Chondrocyte (in vitro differentiated cells): ENCODE measurements at regions not wholly inside any gene's neighbourhood (a gene's known extent, or its start where the extent isn't known, plus 50 kb on each side); places are given as distances from the start of the nearest gene placed in this dataset.

Experiments used
- DNase-seq: peaks from one replicate; pipeline ENCODE4 v3.0.0; 2021; ENCODE audit warnings: mixed read lengths, low spot score
- H3K27ac Mint-ChIP-seq: one replicate; pipeline ENCODE4 v1.8.0; 2021; ENCODE audit warnings: mild to moderate bottlenecking, moderate library complexity, mixed read lengths; ENCODE audit not compliant: unreplicated experiment
- H3K27me3 Mint-ChIP-seq: 2 replicates; pipeline ENCODE4 v1.8.0; 2021; ENCODE audit warnings: low read depth, mixed read lengths
- H3K36me3 Mint-ChIP-seq: 2 replicates; pipeline ENCODE4 v1.8.0; 2021; ENCODE audit warnings: low read depth, mixed read lengths
- H3K4me1 Mint-ChIP-seq: 2 replicates; pipeline ENCODE4 v1.8.0; 2021; ENCODE audit warnings: low read depth, mild to moderate bottlenecking, mixed read lengths
- H3K4me3 Mint-ChIP-seq: one replicate; pipeline ENCODE4 v1.8.0; 2021; ENCODE audit warnings: mild to moderate bottlenecking, moderate library complexity, mixed read lengths; ENCODE audit not compliant: unreplicated experiment
- H3K9me3 Mint-ChIP-seq: 2 replicates; pipeline ENCODE4 v1.8.0; 2021; ENCODE audit warnings: low read depth, mixed read lengths
- CTCF ChIP-seq: fragments of 200-600 bp; sonication (generic); IDR thresholded peaks from 2 replicates; pipeline ENCODE4 v1.5.0; 2021; ENCODE audit warnings: antibody characterized with exemption, mild to moderate bottlenecking, moderate library complexity

DNA sequence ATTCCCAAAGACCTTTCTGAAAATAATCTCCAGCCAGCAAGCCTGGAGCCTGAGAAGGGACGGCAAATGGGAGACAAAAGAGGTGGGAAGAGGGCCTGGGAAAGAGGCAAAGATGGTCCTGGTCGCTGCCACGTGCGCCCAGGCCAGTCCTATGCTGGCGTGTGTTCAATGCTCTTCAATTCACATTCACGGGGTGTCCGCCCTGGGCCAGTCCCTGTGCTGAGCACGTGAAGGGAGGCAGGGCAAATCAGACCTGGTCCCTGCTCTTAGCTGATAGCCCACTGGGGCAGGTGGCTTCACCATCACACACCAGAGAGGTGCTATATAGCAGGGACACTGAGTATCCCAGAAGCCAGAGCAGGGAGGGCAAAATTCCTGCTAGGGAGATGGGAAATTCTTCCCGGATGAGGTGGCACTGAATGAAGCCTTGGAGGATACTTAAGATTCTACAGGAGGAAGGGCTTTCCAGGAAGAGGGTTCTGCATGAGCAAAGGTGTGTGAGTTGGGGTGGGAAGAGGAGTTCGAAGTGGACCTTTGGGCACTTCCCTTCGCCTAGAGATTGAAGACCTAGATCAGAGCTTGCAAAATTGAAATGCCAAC, 148.2 kb downstream of the CHST1 start:
- Mint-ChIP-seq H3K27me3 (peaks cover 20% of the 10 kb centered on the region), H3K4me1 (no peaks in the 10 kb centered on the region), H3K4me3 (no peak overlapping the region), H3K36me3 (no peaks in the 10 kb centered on the region), H3K9me3 (no peaks in the 10 kb centered on the region), H3K27ac (no peak overlapping the region)
- no peak for TF ChIP-seq CTCF
- DNase-seq: no peak

DNA sequence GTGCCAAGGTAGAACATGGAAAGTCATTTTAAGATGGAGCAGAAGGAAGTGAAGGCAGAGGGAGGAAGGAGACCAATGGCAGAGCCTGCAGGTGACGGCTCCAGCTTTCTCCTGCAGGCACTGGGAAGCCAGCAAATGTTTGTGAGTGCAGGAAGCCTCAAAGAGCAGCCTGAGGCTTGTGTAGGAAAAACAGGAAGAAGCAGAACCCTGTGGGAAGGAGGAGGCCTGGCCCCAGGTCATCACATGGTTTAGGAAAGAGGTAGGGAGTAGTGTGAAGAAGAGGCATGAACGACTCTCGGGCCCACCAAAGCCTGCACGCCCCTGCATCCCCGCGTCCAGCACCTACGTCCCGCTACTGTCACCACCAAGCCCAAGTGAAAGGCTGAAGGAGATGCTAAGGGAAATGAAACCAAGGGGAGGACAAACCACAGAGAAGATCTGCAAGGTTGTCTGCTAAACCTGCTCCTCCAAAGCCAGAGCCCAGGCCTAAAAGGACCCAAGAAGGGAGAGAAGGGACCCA, 151.5 kb downstream of the CHST1 start:
- H3K4me3 Mint-ChIP-seq: no peak overlapping the region

DNA sequence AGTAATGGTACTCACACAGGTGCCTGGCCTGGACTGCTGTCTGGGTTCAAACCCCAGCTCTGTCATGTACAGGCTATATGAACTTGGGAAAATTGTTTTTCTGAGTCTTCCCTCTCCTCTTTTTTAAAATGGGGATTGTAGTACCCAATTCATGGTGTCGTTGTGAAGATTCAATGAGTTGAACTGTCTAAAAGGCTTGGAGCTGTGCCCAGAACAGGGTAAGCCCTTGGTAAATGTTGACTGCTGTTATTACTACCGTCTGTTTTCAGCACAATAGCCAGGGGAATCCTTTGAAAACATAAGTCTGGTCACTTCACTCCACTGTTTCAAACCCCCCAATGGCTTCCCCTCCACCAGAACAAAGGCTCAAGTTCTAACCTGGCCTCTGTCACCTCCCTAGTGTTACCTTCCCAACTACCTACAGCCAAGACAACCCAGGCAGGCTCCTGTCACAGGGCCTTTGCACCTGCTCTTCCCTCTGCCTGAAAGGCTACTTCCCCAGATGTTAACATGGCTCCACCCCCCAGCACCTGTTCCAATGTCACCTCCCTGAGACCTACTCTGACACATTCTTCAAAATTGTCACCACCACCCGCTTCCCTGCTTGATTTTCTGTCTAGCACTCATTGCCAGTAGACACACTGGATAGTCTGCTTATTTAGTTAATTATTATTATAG, 152.8 kb downstream of the CHST1 start:
- no peaks in the 10 kb centered on the region for H3K36me3 Mint-ChIP-seq
- peaks cover 38% of the 10 kb centered on the region for H3K27me3 Mint-ChIP-seq
- no peak for DNase-seq
- no peak overlapping the region for H3K4me3 Mint-ChIP-seq
- no peak overlapping the region for H3K27ac Mint-ChIP-seq
- H3K9me3 Mint-ChIP-seq: no peaks in the 10 kb centered on the region
- TF ChIP-seq CTCF: no peak
- no peaks in the 10 kb centered on the region for H3K4me1 Mint-ChIP-seq

More for the DNA sequence above, 151.5 kb downstream of the CHST1 start:
- Mint-ChIP-seq H3K27me3 (peaks cover 34% of the 10 kb centered on the region), H3K27ac (no peak overlapping the region), H3K36me3 (no peaks in the 10 kb centered on the region), H3K9me3 (no peaks in the 10 kb centered on the region), H3K4me1 (no peaks in the 10 kb centered on the region)
- TF ChIP-seq CTCF: no peak
- no peak for DNase-seq

- no peaks in the 10 kb centered on the region for H3K4me1 Mint-ChIP-seq
- no peak overlapping the region for H3K4me3 Mint-ChIP-seq
- H3K36me3 Mint-ChIP-seq: no peaks in the 10 kb centered on the region
- no peak for TF ChIP-seq CTCF
- H3K9me3 Mint-ChIP-seq: no peaks in the 10 kb centered on the region
- H3K27me3 Mint-ChIP-seq: peaks cover 37% of the 10 kb centered on the region
- DNase-seq: no peak
- no peak overlapping the region for H3K27ac Mint-ChIP-seq
Measured at GRCh38 chr11:45511566-45511965, 153.9 kb downstream of the CHST1 start.

DNA sequence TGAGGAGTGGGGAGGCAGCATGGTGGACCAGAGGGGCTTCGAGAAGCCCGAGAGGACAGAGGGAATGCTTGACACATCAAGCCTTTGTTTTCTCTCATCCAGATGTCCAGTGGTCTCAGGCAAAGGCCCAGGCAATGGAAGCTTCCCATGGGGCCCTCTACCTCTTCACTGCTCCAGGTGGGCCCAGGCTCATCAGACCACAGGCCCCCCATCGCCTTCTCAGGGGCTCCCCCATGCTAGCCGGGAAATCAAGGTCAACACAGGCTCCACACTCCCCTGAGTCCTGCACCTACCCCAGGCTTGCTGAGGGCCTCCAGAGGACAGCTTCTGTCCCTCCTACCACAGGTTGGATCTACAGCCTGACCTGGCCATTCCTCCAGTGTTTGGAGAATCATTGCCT, 157.5 kb downstream of the CHST1 start:
- no peak for TF ChIP-seq CTCF
- Mint-ChIP-seq H3K27ac (no peak overlapping the region), H3K9me3 (peaks cover 8% of the 10 kb centered on the region), H3K4me1 (no peaks in the 10 kb centered on the region), H3K27me3 (peaks cover 30% of the 10 kb centered on the region), H3K4me3 (no peak overlapping the region), H3K36me3 (no peaks in the 10 kb centered on the region)
- no peak for DNase-seq
